Hepatocyte (in vitro differentiated cells): ENCODE measurements at regions not wholly inside any gene's neighbourhood (a gene's known extent, or its start where the extent isn't known, plus 50 kb on each side); places are given as distances from the start of the nearest gene placed in this dataset.

Source experiments
- DNase-seq: peaks from one replicate; pipeline ENCODE4 v3.0.0-alpha.2; 2016; ENCODE audit warnings: low spot score
- H2AFZ ChIP-seq: fragments of 200-600 bp; sonication (generic); 2 replicates; pipeline ENCODE4 v1.6.0; 2016; ENCODE audit warnings: antibody characterized with exemption, mild to moderate bottlenecking
- H3K27ac ChIP-seq: fragments of 200-600 bp; sonication (generic); 2 replicates; pipeline ENCODE4 v1.5.1; 2016; ENCODE audit warnings: mild to moderate bottlenecking
- H3K27me3 ChIP-seq: fragments of 200-600 bp; sonication (generic); 2 replicates; pipeline ENCODE4 v1.6.1; 2016
- H3K36me3 ChIP-seq: fragments of 200-600 bp; sonication (generic); replicated peaks from 2 replicates; pipeline ENCODE4 v1.5.1; 2016; ENCODE audit warnings: low read depth; ENCODE audit not compliant: insufficient read depth
- H3K4me1 ChIP-seq: fragments of 200-600 bp; sonication (generic); 2 replicates; pipeline ENCODE4 v1.5.1; 2016; ENCODE audit warnings: mild to moderate bottlenecking, moderate library complexity; ENCODE audit not compliant: insufficient read depth
- H3K4me2 ChIP-seq: fragments of 200-600 bp; sonication (generic); 2 replicates; pipeline ENCODE4 v1.6.0; 2016
- H3K4me3 ChIP-seq: fragments of 200-600 bp; sonication (generic); 2 replicates; pipeline ENCODE4 v1.5.1; 2016; ENCODE audit warnings: mild to moderate bottlenecking
- H3K79me2 ChIP-seq: fragments of 200-600 bp; sonication (generic); 2 replicates; pipeline ENCODE4 v1.6.0; 2017; ENCODE audit warnings: mild to moderate bottlenecking
- H3K9me2 ChIP-seq: fragments of 200-600 bp; sonication (generic); replicated peaks from 2 replicates; pipeline ENCODE4 v1.6.0; 2017; ENCODE audit warnings: mild to moderate bottlenecking; ENCODE audit not compliant: insufficient read depth
- H3K9me3 ChIP-seq: fragments of 200-600 bp; sonication (generic); 2 replicates; pipeline ENCODE4 v1.5.1; 2016; ENCODE audit warnings: low read depth, mild to moderate bottlenecking
- H4K20me1 ChIP-seq: fragments of 200-600 bp; sonication (generic); 2 replicates; pipeline ENCODE4 v1.6.0; 2016; ENCODE audit warnings: mild to moderate bottlenecking; ENCODE audit not compliant: insufficient read depth, poor library complexity, severe bottlenecking
- CTCF ChIP-seq: fragments of 200-600 bp; sonication (generic); IDR thresholded peaks from 2 replicates; pipeline ENCODE4 v1.5.1; 2016; ENCODE audit warnings: antibody characterized with exemption, mild to moderate bottlenecking; ENCODE audit not compliant: poor library complexity
- EZH2 ChIP-seq: fragments of 200-600 bp; sonication (generic); IDR thresholded peaks from 2 replicates; pipeline ENCODE4 v1.6.1; 2016; ENCODE audit warnings: antibody characterized with exemption, mild to moderate bottlenecking, borderline replicate concordance
- EZH2phosphoT487 ChIP-seq: fragments of 200-600 bp; sonication (generic); IDR thresholded peaks from one replicate; pipeline ENCODE4 v1.6.1; 2018; ENCODE audit warnings: antibody characterized with exemption, mild to moderate bottlenecking, low read depth, moderate library complexity; ENCODE audit not compliant: unreplicated experiment, severe bottlenecking
- WGBS: methylation state at CpG from one replicate; pipeline ENCODE4 v1.1.6; 2016; ENCODE audit warnings: low lambda C conversion rate; ENCODE audit errors: missing lambda C conversion rate; 5-methylcytosine and 5-hydroxymethylcytosine counted together

- Histone ChIP-seq H3K4me1 (no peaks in the 10 kb centered on the region), H3K4me3 (no peak overlapping the region), H3K27me3 (no peaks in the 10 kb centered on the region), H3K27ac (no peak overlapping the region), H3K9me3 (no peaks in the 10 kb centered on the region), H2AFZ (no peak overlapping the region), H4K20me1 (no peaks in the 10 kb centered on the region), H3K4me2 (no peak overlapping the region), H3K36me3 (no peaks in the 10 kb centered on the region), H3K9me2 (no peaks in the 10 kb centered on the region), H3K79me2 (no peaks in the 10 kb centered on the region)
- WGBS: 96% methylated on average over 6 of the region's 6 CpGs
- DNase-seq: no peak
- TF ChIP-seq EZH2 (no peak), EZH2phosphoT487 (no peak), CTCF (no peak)
These were observed 331.6 kb downstream of the CPS1 start for GRCh38 chr2:210888035-210888434.

DNA sequence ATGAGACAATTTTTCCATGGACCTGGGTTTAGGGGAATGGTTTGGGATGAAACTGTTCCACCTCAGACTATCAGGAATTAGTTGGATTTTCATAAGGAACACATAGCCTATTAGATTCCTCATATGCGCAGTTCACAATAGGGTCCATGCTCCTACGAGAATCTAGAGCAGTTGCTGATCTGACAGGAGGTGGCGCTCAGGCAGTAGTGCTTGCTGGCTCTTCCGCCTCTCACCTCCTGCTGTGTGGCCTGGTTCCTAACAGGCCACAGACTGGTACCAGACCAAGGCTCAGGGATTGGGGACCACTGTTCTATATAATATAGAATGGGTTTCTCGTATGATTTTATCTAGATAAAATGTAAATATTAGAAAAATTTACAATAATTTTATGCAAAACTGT lies 338.7 kb downstream of the CPS1 start:
- Histone ChIP-seq H3K27me3 (no peaks in the 10 kb centered on the region), H3K4me2 (no peak overlapping the region), H3K4me1 (no peaks in the 10 kb centered on the region), H3K79me2 (no peaks in the 10 kb centered on the region), H3K9me2 (no peaks in the 10 kb centered on the region), H4K20me1 (no peaks in the 10 kb centered on the region), H3K4me3 (no peak overlapping the region), H3K27ac (no peak overlapping the region), H3K36me3 (no peaks in the 10 kb centered on the region), H2AFZ (no peak overlapping the region), H3K9me3 (no peaks in the 10 kb centered on the region)
- whole genome bisulfite sequencing: 80% methylated on average over 5 of the region's 5 CpGs
- no peak for DNase-seq
- TF ChIP-seq EZH2: no peak
- no peak for TF ChIP-seq CTCF
- no peak for TF ChIP-seq EZH2phosphoT487

GRCh38 chr2:210899131-210899530 lies 342.7 kb downstream of the CPS1 start:
- H3K79me2 ChIP-seq: no peaks in the 10 kb centered on the region
- H3K4me3 ChIP-seq: no peak overlapping the region
- H2AFZ ChIP-seq: no peak overlapping the region
- no peak overlapping the region for H3K4me2 ChIP-seq
- no peak for DNase-seq
- no peaks in the 10 kb centered on the region for H3K27me3 ChIP-seq
- no peak overlapping the region for H3K27ac ChIP-seq
- H3K36me3 ChIP-seq: no peaks in the 10 kb centered on the region
- H3K9me2 ChIP-seq: no peaks in the 10 kb centered on the region
- WGBS: 85% methylated on average over 3 of the region's 3 CpGs
- TF ChIP-seq EZH2phosphoT487: no peak
- TF ChIP-seq CTCF: no peak
- no peak for TF ChIP-seq EZH2
- no peaks in the 10 kb centered on the region for H3K9me3 ChIP-seq
- no peaks in the 10 kb centered on the region for H4K20me1 ChIP-seq
- H3K4me1 ChIP-seq: no peaks in the 10 kb centered on the region

- Histone ChIP-seq H3K36me3 (no peaks in the 10 kb centered on the region), H3K4me2 (no peak overlapping the region), H3K4me1 (no peaks in the 10 kb centered on the region), H3K9me2 (no peaks in the 10 kb centered on the region), H2AFZ (no peak overlapping the region), H3K4me3 (no peak overlapping the region), H3K27ac (no peak overlapping the region), H4K20me1 (no peaks in the 10 kb centered on the region), H3K27me3 (no peaks in the 10 kb centered on the region), H3K79me2 (no peaks in the 10 kb centered on the region), H3K9me3 (no peaks in the 10 kb centered on the region)
- DNase-seq: no peak
- WGBS: 87% methylated on average over 4 of the region's 4 CpGs
- TF ChIP-seq EZH2: no peak
- TF ChIP-seq EZH2phosphoT487: no peak
- no peak for TF ChIP-seq CTCF
These were observed 344.9 kb downstream of the CPS1 start for GRCh38 chr2:210901326-210901725.
